ENCODE measurements at regions not wholly inside any gene's neighbourhood (a gene's known extent, or its start where the extent isn't known, plus 50 kb on each side); places are given as distances from the start of the nearest gene placed in this dataset.

DNA sequence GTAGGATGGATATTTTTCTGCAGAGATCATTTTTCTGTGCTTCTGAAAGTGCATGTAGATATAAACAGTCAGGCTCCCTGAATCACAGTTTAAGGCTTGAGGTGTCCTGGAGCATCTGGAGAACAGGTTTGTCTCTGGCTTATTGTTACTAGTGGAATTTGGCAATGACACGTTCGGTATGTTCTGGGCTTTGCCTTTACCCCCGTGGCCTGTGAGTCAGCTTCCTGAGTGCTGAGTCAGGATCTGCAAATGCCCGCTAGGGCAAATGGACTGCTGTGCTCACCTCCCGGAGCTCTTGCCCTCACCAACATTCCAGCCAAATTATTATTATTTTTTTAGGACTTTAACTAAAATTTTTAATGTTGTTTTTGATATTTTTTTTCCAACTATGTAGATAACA, 192.5 kb upstream of the PRSS1 start:
- Histone ChIP-seq H3K4me1 (no peaks in the 10 kb centered on the region), H3K27ac (no peak overlapping the region), H3K9me3 (no peaks in the 10 kb centered on the region), H3K36me3 (no peaks in the 10 kb centered on the region), H3K4me3 (no peak overlapping the region), H3K27me3 (no peaks in the 10 kb centered on the region)
- intact Hi-C loops (cut with DNase I), result no loop called here
- DNase-seq (ENCODE audit: low spot score in 2 of 2), result peak; percentile 27 to 75
- TF ChIP-seq, protein P1, sequence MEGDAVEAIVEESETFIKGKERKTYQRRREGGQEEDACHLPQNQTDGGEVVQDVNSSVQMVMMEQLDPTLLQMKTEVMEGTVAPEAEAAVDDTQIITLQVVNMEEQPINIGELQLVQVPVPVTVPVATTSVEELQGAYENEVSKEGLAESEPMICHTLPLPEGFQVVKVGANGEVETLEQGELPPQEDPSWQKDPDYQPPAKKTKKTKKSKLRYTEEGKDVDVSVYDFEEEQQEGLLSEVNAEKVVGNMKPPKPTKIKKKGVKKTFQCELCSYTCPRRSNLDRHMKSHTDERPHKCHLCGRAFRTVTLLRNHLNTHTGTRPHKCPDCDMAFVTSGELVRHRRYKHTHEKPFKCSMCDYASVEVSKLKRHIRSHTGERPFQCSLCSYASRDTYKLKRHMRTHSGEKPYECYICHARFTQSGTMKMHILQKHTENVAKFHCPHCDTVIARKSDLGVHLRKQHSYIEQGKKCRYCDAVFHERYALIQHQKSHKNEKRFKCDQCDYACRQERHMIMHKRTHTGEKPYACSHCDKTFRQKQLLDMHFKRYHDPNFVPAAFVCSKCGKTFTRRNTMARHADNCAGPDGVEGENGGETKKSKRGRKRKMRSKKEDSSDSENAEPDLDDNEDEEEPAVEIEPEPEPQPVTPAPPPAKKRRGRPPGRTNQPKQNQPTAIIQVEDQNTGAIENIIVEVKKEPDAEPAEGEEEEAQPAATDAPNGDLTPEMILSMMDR (IDR thresholded peaks at IDR 0.05), result no peak

DNA sequence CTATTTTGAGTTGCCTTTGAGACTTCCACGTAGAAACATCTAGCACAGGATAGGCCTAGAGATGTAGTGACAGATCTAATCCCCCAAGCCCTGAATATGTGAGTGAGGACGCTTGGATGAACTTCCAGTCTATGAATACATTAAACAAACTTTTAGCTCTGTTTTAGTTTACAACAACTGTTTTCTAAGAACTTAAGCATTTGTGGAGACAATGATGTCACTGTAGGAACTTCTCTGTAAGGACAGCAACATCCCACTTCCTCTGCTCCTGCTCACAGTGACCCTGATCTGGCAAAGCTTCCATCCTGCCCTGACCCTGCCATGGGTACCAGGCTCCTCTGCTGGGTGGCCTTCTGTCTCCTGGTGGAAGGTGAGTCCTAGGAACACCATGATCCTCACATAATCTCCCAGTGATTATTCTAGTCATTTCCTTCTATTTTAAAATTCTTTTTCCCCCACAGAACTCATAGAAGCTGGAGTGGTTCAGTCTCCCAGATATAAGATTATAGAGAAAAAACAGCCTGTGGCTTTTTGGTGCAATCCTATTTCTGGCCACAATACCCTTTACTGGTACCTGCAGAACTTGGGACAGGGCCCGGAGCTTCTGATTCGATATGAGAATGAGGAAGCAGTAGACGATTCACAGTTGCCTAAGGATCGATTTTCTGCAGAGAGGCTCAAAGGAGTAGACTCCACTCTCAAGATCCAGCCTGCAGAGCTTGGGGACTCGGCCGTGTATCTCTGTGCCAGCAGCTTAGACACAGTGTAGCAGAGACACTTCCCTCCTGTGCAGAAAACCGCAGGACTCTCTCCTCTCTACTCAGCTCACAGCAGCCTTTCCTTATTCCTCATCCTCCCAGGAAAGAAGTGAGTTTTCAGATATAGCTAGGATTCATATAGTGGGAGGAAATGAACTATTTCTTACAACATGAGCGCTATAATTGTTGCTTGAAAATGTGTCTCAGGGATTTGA, 194.4 kb upstream of the PRSS1 start:
- H3K27ac ChIP-seq, result no peak overlapping the region
- intact Hi-C loops (cut with DNase I), result no loop called here
- TF ChIP-seq, protein P1 (IDR thresholded peaks at IDR 0.05), result no peak
- H3K9me3 ChIP-seq, result no peaks in the 10 kb centered on the region
- H3K27me3 ChIP-seq, result no peaks in the 10 kb centered on the region
- no peaks in the 10 kb centered on the region for H3K36me3 ChIP-seq
- H3K4me3 ChIP-seq, result no peak overlapping the region
- no peak for DNase-seq (ENCODE audit: low spot score in 2 of 2)
- no peaks in the 10 kb centered on the region for H3K4me1 ChIP-seq

DNA sequence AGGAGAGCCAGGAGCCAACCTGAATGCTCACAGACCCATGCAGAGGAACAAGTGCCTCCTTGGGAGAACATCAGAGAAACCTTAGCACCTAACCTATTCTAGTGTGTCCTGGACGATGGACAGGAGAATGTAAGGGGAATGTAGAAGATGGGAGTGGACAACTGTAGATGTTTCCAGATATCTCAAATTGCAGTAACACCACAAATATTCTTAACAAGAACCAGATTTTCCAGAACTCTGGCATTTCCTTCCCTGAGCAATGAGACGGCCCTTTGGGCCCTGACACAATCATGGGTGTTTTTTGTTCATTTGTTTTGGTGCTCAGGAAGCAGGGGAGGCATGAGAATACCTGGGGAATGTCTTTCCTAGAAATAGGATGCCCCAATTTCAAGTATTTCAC, 196.1 kb upstream of the PRSS1 start:
- H3K4me1 ChIP-seq, result no peaks in the 10 kb centered on the region
- H3K36me3 ChIP-seq, result no peaks in the 10 kb centered on the region
- H3K4me3 ChIP-seq, result no peak overlapping the region
- TF ChIP-seq, protein P1 (IDR thresholded peaks at IDR 0.05), result no peak
- DNase-seq (ENCODE audit: low spot score in 2 of 2), result no peak
- H3K9me3 ChIP-seq, result no peaks in the 10 kb centered on the region
- H3K27me3 ChIP-seq, result no peaks in the 10 kb centered on the region
- intact Hi-C loops (cut with DNase I), result no loop called here
- H3K27ac ChIP-seq, result no peak overlapping the region

DNA sequence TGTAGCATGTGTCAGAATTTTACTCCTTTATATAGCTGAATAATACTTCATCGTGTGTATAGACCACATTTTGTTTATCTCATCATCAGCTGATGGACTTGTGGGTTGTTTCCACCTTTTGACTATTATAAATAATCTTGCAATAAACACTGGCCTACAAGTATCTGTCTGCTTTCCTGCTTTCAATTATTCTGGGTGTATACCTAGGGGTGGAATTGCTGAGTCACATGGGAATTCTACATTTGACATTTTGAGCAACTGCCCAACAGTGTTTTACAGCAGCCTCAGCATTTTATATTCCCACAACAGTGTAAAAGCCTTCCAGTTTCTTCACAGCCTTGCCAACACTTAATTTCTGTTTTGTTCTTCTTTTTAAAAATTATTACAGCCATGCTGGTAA, 200.3 kb upstream of the PRSS1 start:
- Histone ChIP-seq H3K4me1 (no peaks in the 10 kb centered on the region), H3K9me3 (no peaks in the 10 kb centered on the region), H3K36me3 (no peaks in the 10 kb centered on the region), H3K27ac (no peak overlapping the region), H3K4me3 (no peak overlapping the region), H3K27me3 (no peaks in the 10 kb centered on the region)
- intact Hi-C loops (cut with DNase I), result no loop called here
- TF ChIP-seq, protein P1 (IDR thresholded peaks at IDR 0.05), result no peak
- no peak for DNase-seq (ENCODE audit: low spot score in 2 of 2)

DNA sequence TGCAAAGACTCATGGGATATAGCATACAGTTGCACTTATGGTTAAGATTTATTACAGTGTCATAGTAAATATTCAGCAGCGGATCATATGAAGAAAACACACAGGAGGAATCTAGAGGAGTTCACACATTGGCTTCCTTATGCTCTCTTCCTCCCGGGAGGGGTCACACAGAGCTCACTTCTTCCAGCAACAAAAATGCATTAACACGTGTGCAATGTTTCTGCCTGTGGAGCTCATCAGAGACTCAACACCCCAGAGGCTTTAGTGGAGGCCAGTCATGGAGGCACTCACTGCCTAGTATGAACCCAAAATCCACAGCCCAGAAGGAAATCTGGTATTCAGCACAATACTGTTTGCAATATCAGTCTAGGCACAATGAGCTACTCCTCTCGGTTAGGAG, 202.8 kb upstream of the PRSS1 start:
- intact Hi-C loops (cut with DNase I), result no loop called here
- TF ChIP-seq, protein P1 (IDR thresholded peaks at IDR 0.05), result no peak

More for the DNA sequence above, 202.8 kb upstream of the PRSS1 start:
- H3K36me3 ChIP-seq, result no peaks in the 10 kb centered on the region
- H3K27me3 ChIP-seq, result no peaks in the 10 kb centered on the region
- H3K27ac ChIP-seq, result no peak overlapping the region
- H3K4me1 ChIP-seq, result no peaks in the 10 kb centered on the region
- H3K9me3 ChIP-seq, result no peaks in the 10 kb centered on the region
- DNase-seq (ENCODE audit: low spot score in 2 of 2), result no peak
- no peak overlapping the region for H3K4me3 ChIP-seq

All from ascending aorta (tissue), 2 donors.